Peyer's patch (tissue), 4 donors: ENCODE measurements at regions not wholly inside any gene's neighbourhood (a gene's known extent, or its start where the extent isn't known, plus 50 kb on each side); places are given as distances from the start of the nearest gene placed in this dataset.

Experiments
- CTCF ChIP-seq, 6 experiments: fragments of 450-650 bp in 4 of 6; fragments of 200-600 bp in 2 of 6; sonication (generic) in 1 of 6; IDR thresholded peaks; one replicate each; pipeline ENCODE4 v1.5.1; 2017 to 2019; ENCODE audit warnings: antibody characterized with exemption in 6 of 6, mild to moderate bottlenecking in 3 of 6, moderate library complexity in 1 of 6
- POLR2A ChIP-seq, 2 donors: fragments of 450-650 bp; IDR thresholded peaks; one replicate each; pipeline ENCODE4 v1.5.1; 2017; ENCODE audit warnings: antibody characterized with exemption in 2 of 2, mild to moderate bottlenecking in 2 of 2, moderate library complexity in 2 of 2

GRCh38 chr3:192077795-192078497, 617.0 kb downstream of the PYDC2 start:
- TF ChIP-seq POLR2A (IDR thresholded peaks at IDR 0.05) (no peak), CTCF (IDR thresholded peaks at IDR 0.05) (no peak)
